Brain microvascular endothelial cell (primary cell): ENCODE measurements at regions not wholly inside any gene's neighbourhood (a gene's known extent, or its start where the extent isn't known, plus 50 kb on each side); places are given as distances from the start of the nearest gene placed in this dataset.

Experiments used
- DNase-seq: peaks from one replicate; pipeline ENCODE4 v3.0.0-alpha.2; 2020
- H3K27ac ChIP-seq: fragments of 250-450 bp; sonication (Bioruptor Pico); 2 replicates; pipeline ENCODE4 v1.5.1; 2020; ENCODE audit warnings: mild to moderate bottlenecking, moderate library complexity
- H3K27me3 ChIP-seq: fragments of 250-450 bp; sonication (Bioruptor Pico); replicated peaks from 2 replicates; pipeline ENCODE4 v1.5.1; 2020; ENCODE audit warnings: mild to moderate bottlenecking
- H3K36me3 ChIP-seq: fragments of 250-450 bp; sonication (Bioruptor Pico); replicated peaks from 2 replicates; pipeline ENCODE4 v1.5.1; 2020; ENCODE audit warnings: mild to moderate bottlenecking
- H3K4me3 ChIP-seq: 2 replicates; pipeline ENCODE4 v1.5.1; 2011; ENCODE audit warnings: low read depth, mild to moderate bottlenecking, control low read depth, low read length, moderate library complexity
- in situ Hi-C: cut with HindIII; loops from 2 replicates; pipeline ENCODE4 v1.10.0; 2017; ENCODE audit warnings: low sequenced_read_pairs, low pct_ligation_motif_present
- TF ChIP-seq, protein P1 (sequence below): IDR thresholded peaks from 2 replicates; pipeline ENCODE4 v1.5.1; 2011; ENCODE audit warnings: low read depth, mild to moderate bottlenecking, moderate library complexity, low read length, control low read depth, inconsistent platforms; ENCODE audit errors: missing control alignments

DNA sequence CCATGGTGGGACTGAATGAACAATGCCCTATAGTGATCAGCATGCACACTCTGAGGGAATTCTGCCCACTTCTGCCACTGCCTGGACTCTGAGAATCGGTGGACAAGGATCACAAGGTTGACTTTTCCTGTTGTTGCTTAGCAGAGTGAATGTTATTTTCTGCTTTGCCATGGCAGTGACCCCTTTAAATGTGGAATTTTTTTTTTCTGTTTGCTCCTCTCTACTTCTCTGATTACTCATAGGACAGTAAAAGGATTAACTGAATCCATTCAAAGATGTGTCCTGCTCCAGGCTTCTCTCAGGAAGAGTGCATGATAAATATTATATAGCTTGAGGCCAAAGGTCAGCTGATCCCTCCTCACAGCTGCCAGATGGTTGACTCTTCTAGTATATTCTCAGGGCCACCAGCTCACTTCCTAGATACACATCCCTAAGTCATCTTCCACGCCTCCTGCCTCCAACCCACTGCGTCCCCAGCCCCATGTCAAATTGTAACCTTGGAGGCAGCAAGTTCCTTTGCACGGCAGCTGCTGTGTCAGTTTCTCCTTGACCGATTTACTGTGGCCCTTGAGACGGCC is 74.0 kb upstream of the RALGPS2 start:
- Histone ChIP-seq H3K27ac (no peak overlapping the region), H3K27me3 (no peaks in the 10 kb centered on the region), H3K4me3 (no peak overlapping the region), H3K36me3 (no peaks in the 10 kb centered on the region)
- DNase-seq, result no peak
- in situ Hi-C loops, result no loop called here
- TF ChIP-seq, protein P1, sequence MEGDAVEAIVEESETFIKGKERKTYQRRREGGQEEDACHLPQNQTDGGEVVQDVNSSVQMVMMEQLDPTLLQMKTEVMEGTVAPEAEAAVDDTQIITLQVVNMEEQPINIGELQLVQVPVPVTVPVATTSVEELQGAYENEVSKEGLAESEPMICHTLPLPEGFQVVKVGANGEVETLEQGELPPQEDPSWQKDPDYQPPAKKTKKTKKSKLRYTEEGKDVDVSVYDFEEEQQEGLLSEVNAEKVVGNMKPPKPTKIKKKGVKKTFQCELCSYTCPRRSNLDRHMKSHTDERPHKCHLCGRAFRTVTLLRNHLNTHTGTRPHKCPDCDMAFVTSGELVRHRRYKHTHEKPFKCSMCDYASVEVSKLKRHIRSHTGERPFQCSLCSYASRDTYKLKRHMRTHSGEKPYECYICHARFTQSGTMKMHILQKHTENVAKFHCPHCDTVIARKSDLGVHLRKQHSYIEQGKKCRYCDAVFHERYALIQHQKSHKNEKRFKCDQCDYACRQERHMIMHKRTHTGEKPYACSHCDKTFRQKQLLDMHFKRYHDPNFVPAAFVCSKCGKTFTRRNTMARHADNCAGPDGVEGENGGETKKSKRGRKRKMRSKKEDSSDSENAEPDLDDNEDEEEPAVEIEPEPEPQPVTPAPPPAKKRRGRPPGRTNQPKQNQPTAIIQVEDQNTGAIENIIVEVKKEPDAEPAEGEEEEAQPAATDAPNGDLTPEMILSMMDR, result no peak

DNA sequence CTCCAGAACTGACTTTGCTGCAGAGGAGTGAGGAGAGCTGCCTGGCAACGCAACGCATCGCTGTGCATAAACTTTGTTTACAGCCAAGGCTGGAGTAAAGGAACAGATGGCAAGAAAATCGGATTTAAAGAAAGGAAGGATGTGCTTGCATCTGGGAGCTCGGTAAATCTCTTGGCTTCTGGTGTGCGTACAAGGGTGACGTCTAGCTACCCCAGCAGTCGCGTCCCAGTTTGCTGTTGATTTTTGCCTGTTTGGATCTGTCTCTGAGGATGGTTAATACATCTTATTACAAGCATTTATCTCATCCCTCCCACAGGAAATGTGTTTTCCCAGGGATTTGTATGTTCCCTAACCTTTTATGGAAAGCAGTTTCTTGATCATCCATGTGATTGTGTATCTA is 73.3 kb upstream of the RALGPS2 start:
- H3K27me3 ChIP-seq, result no peaks in the 10 kb centered on the region
- no peak overlapping the region for H3K27ac ChIP-seq
- no peaks in the 10 kb centered on the region for H3K36me3 ChIP-seq
- DNase-seq, result no peak
- no peak overlapping the region for H3K4me3 ChIP-seq
- TF ChIP-seq, protein P1, result no peak
- in situ Hi-C loops, result no loop called here

DNA sequence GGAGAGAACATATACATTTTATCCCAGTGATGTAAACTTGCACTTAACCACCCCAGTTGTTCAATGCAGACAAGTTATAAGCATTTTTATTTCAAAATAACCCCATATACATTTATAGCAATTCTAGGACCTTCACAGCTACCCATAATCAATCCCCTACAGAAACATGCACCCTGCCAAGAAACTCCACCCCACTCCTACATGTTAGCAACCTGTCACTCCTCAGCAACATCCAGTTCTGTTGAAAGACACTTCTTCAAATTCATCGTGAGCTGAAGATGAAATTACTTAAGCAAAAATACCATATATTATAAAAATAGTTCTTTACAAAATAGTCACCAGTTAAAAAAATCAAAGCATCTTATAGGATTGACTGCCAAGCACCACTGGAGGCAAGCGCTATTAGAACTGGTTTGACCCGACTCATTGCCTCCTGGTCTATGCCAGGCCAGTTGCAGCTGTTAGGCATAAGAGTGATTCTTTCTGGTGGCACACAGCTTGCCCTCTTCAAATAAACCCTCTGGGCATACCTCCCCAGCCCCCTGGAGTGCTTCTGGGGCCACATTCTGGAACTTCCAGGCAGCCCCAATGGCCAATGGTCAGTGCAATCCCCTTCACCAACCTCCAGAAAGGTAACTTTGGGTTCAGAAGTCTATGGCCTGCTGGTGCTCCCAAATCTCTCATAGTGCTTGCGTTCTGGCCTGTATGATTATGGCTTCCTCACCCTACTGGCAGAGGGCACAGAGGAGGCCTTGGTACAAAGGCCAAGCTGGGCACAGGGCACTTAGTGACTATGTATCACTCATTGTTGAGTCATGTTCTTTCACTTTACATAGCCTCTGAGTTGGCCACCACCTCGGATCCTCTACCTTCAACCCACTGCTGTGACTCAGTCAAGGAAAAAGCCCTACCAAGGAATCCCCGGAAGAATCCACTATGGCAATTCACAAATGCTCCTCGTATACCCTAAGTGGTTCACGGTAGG is 72.2 kb upstream of the RALGPS2 start:
- no peaks in the 10 kb centered on the region for H3K36me3 ChIP-seq

DNA sequence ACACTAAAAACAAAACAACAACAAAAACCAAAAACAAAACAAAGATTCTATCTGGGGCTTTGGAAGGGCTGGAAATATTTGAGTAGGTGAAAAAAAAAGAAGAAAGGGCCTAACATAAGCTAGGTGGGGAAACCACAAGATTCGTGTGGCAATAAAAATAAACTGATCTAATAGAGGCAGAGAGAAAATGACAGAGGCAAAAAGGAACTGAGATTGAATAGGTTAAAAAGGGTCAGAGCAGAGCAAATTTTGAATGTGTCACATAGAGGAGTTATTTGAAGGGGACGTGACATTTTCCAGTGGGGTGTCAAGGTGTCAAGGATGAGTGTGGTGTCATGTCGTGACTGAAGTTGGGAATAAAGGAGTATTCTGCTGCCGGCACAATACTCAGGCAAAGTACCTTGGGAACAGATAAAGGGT is 65.2 kb upstream of the RALGPS2 start:
- Histone ChIP-seq H3K27ac (no peak overlapping the region), H3K4me3 (no peak overlapping the region), H3K36me3 (no peaks in the 10 kb centered on the region), H3K27me3 (no peaks in the 10 kb centered on the region)
- TF ChIP-seq, protein P1, result no peak
- DNase-seq, result no peak
- in situ Hi-C loops, result no loop called here

More for the DNA sequence above, 72.2 kb upstream of the RALGPS2 start:
- Histone ChIP-seq H3K27me3 (no peaks in the 10 kb centered on the region), H3K4me3 (no peak overlapping the region), H3K27ac (no peak overlapping the region)
- DNase-seq, result no peak
- TF ChIP-seq, protein P1, result no peak
- in situ Hi-C loops, result no loop called here

GRCh38 chr1:178660461-178660860 is 64.6 kb upstream of the RALGPS2 start:
- in situ Hi-C loops, result no loop called here
- no peaks in the 10 kb centered on the region for H3K27me3 ChIP-seq
- DNase-seq, result no peak
- TF ChIP-seq, protein P1, result no peak
- H3K36me3 ChIP-seq, result no peaks in the 10 kb centered on the region
- no peak overlapping the region for H3K27ac ChIP-seq
- no peak overlapping the region for H3K4me3 ChIP-seq
